GM12878 (cell line): ENCODE measurements at regions not wholly inside any gene's neighbourhood (a gene's known extent, or its start where the extent isn't known, plus 50 kb on each side); places are given as distances from the start of the nearest gene placed in this dataset.

Source experiments
- ATAC-seq: fragments of 200-7000 bp; cut with Tn5 transposase; 3 replicates; pipeline ENCODE4 v1.9.1; 2020; ENCODE audit warnings: mild to moderate bottlenecking, moderate library complexity
- BruUV-seq: library from RNA; stranded (reverse); fragments of 400-500 nt; replicated peaks from 2 replicates; lab custom pipeline; 2021; lab: Mats Ljungman, UMichigan
- CTCF ChIA-PET: fragments of 300-600 bp; sonication (Branson Sonifier 250); formaldehyde crosslinking; extraction: SDS; loops from one replicate; lab custom pipeline; 2021; ENCODE audit warnings: inconsistent platforms; lab: Yijun Ruan, JAX
- POLR2A ChIA-PET: fragments of 350-600 bp; formaldehyde crosslinking; extraction: SDS; loops from one replicate; lab custom pipeline; 2021; ENCODE audit warnings: inconsistent platforms; lab: Charles Lee
- RAD21 ChIA-PET: fragments of 300-600 bp; sonication (Branson Sonifier 250); formaldehyde crosslinking; loops from one replicate; lab custom pipeline; 2023; ENCODE audit warnings: antibody characterized with exemption; ENCODE audit not compliant: unreplicated experiment; lab: Charles Lee
- SMC1A ChIA-PET: fragments of 300-600 bp; sonication (Branson Sonifier 250); formaldehyde crosslinking; loops from one replicate; lab custom pipeline; 2023; ENCODE audit not compliant: unreplicated experiment, uncharacterized antibody; lab: Charles Lee
- DNase-seq: peaks from one replicate; pipeline ENCODE4 v3.0.0-alpha.2; 2011; ENCODE audit warnings: low read depth, low spot score
- FAIRE-seq: peaks from 3 replicates; lab custom pipeline; 2011; peaks lifted over from hg19 to GRCh38; lab: Jason Lieb, UNC
- H2AFZ ChIP-seq: 2 replicates; pipeline ENCODE4 v1.6.0; 2011; ENCODE audit warnings: low read depth, low read length, control low read depth; ENCODE audit not compliant: control insufficient read depth
- H3K27ac ChIP-seq: 2 replicates; pipeline ENCODE4 v1.5.1; 2011; ENCODE audit warnings: control low read depth; ENCODE audit not compliant: control insufficient read depth, insufficient read depth
- H3K27me3 ChIP-seq, 2 experiments: replicated peaks in 1 of 2; 2 replicates each; pipeline versions ENCODE4 v1.6.0 to v1.6.1; 2011; ENCODE audit warnings: low read length in 1 of 2; ENCODE audit not compliant: control insufficient read depth in 2 of 2, insufficient read depth in 2 of 2
- H3K36me3 ChIP-seq, 2 experiments: 2 replicates each; pipeline ENCODE4 v1.5.1; 2011; ENCODE audit warnings: low read length in 1 of 2; ENCODE audit not compliant: control insufficient read depth in 2 of 2, insufficient read depth in 2 of 2
- H3K4me1 ChIP-seq: 2 replicates; pipeline ENCODE4 v1.6.1; 2011; ENCODE audit warnings: mild to moderate bottlenecking, low read length, moderate library complexity, mixed read lengths; ENCODE audit not compliant: control insufficient read depth, insufficient read depth
- H3K4me2 ChIP-seq: 2 replicates; pipeline ENCODE4 v1.6.0; 2011; ENCODE audit warnings: control low read depth; ENCODE audit not compliant: control insufficient read depth, insufficient read depth
- H3K4me3 ChIP-seq: fragments of 200-600 bp; sonication (generic); 2 replicates; pipeline ENCODE4 v1.5.1; 2016
- H3K79me2 ChIP-seq: 2 replicates; pipeline ENCODE4 v1.6.0; 2011; ENCODE audit warnings: low read length; ENCODE audit not compliant: control insufficient read depth, insufficient read depth
- H3K9ac ChIP-seq: 2 replicates; pipeline ENCODE4 v1.8.0; 2011; ENCODE audit warnings: low read length, control low read depth, mixed read lengths; ENCODE audit not compliant: control insufficient read depth, insufficient read depth
- H3K9me3 ChIP-seq: replicated peaks from 3 replicates; pipeline ENCODE4 v1.5.1; 2011; ENCODE audit warnings: mild to moderate bottlenecking, low read length; ENCODE audit not compliant: control insufficient read depth, insufficient read depth
- H4K20me1 ChIP-seq: 2 replicates; pipeline ENCODE4 v1.6.0; 2011; ENCODE audit not compliant: control insufficient read depth, insufficient read depth
- CBFB ChIP-seq: IDR thresholded peaks from 2 replicates; pipeline ENCODE4 v1.6.1; 2016; ENCODE audit warnings: antibody characterized with exemption, low read depth
- CEBPB ChIP-seq, 2 experiments: fragments of 150-350 bp in 1 of 2; IDR thresholded peaks; 2 replicates each; pipeline ENCODE4 v1.6.1; 2012 to 2014; ENCODE audit warnings: low read depth in 2 of 2, low read length in 2 of 2, borderline replicate concordance in 1 of 2, inconsistent platforms in 1 of 2
- CEBPZ ChIP-seq: fragments of 150-350 bp; IDR thresholded peaks from 2 replicates; pipeline ENCODE4 v1.6.1; 2016; ENCODE audit warnings: low read depth, low read length
- FOXK2 ChIP-seq: fragments of 450-650 bp; IDR thresholded peaks from 2 replicates; pipeline ENCODE4 v1.6.1; 2017; ENCODE audit warnings: mild to moderate bottlenecking, moderate library complexity
- HDGF ChIP-seq: fragments of 450-650 bp; IDR thresholded peaks from 2 replicates; pipeline ENCODE4 v1.6.1; 2016; ENCODE audit warnings: antibody characterized with exemption
- IKZF1 ChIP-seq: fragments of 450-650 bp; conservative IDR thresholded peaks from 2 replicates; pipeline ENCODE4 v1.6.1; 2017; ENCODE audit warnings: antibody characterized with exemption, mild to moderate bottlenecking
- IRF3 ChIP-seq: fragments of 450-650 bp; IDR thresholded peaks from 2 replicates; pipeline ENCODE4 v1.6.1; 2014; ENCODE audit warnings: mild to moderate bottlenecking
- NFYA ChIP-seq: IDR thresholded peaks from 2 replicates; pipeline ENCODE4 v1.6.1; 2011; ENCODE audit warnings: low read depth, mild to moderate bottlenecking, low read length, improper control_type of control experiment, borderline replicate concordance
- NR2C2 ChIP-seq: IDR thresholded peaks from 2 replicates; pipeline ENCODE4 v1.6.1; 2011; ENCODE audit warnings: borderline replicate concordance, low read depth; ENCODE audit not compliant: control insufficient read depth, insufficient read length
- RAD51 ChIP-seq: fragments of 450-650 bp; IDR thresholded peaks from 2 replicates; pipeline ENCODE4 v1.6.1; 2016; ENCODE audit warnings: moderate library complexity, mild to moderate bottlenecking, inconsistent platforms
- RB1 ChIP-seq: fragments of 450-650 bp; formaldehyde crosslinking; IDR thresholded peaks from 2 replicates; pipeline ENCODE4 v1.6.1; 2017; ENCODE audit warnings: mild to moderate bottlenecking, borderline replicate concordance
- RBBP5 ChIP-seq: fragments of 200-600 bp; sonication (generic); conservative IDR thresholded peaks from 2 replicates; pipeline ENCODE4 v1.6.1; 2016
- SREBF2 ChIP-seq: IDR thresholded peaks from 2 replicates; pipeline ENCODE4 v1.6.1; 2012; ENCODE audit warnings: mild to moderate bottlenecking, low read length
- SRF ChIP-seq, 2 experiments: IDR thresholded peaks; 2 replicates each; pipeline ENCODE4 v1.6.1; 2011; ENCODE audit warnings: low read depth in 2 of 2, low read length in 2 of 2, mild to moderate bottlenecking in 1 of 2, moderate library complexity in 1 of 2
- YY1 ChIP-seq: IDR thresholded peaks from 2 replicates; pipeline ENCODE4 v1.6.1; 2011; ENCODE audit warnings: low read depth, mild to moderate bottlenecking, low read length
- WGBS: methylation state at CpG from one replicate; pipeline ENCODE4 v1.1.6; 2016; ENCODE audit warnings: low lambda C conversion rate; ENCODE audit not compliant: insufficient replicate concordance, insufficient coverage; ENCODE audit errors: missing lambda C conversion rate; 5-methylcytosine and 5-hydroxymethylcytosine counted together
- in situ Hi-C: fragments of 300-500 bp; cut with MboI; formaldehyde crosslinking; loops from 9 replicates; pipeline ENCODE4 v1.14.3; 2018; ENCODE audit warnings: mixed read lengths
- intact Hi-C: fragments of 100-400 bp; cut with micrococcal nuclease; formaldehyde crosslinking; loops from one replicate; pipeline ENCODE4 v1.14.2; 2022; ENCODE audit not compliant: unreplicated experiment

GRCh38 chr12:46580445-46580844 is 207.9 kb upstream of the SLC38A2 start:
- no peaks in the 10 kb centered on the region; a peak in 1 of 4 replicates for H3K36me3 ChIP-seq
- no peak overlapping the region for H3K4me3 ChIP-seq
- no TSS peak for BruUV-seq
- no peaks in the 10 kb centered on the region for H3K4me1 ChIP-seq
- intact Hi-C loops, result no loop called here
- H3K79me2 ChIP-seq, result no peaks in the 10 kb centered on the region
- WGBS, result 87% methylated on average over 1 of the region's 1 CpG
- H3K9ac ChIP-seq, result no peak overlapping the region
- no peak for ATAC-seq
- DNase-seq, result no peak
- in situ Hi-C loops, result no loop called here
- no peak overlapping the region for H3K4me2 ChIP-seq
- ChIA-PET SMC1A (interaction anchor here (0.6 to 2.4 kb wide), 4 partner anchors 9 to 110 kb away, joined by 3 to 9 read pairs (median 5); no protein-coding TSS in a partner anchor), RAD21 (no interaction called here), CTCF (no interaction called here), POLR2A (no interaction called here)
- TF ChIP-seq SREBF2, result no peak
- TF ChIP-seq CEBPB (IDR thresholded peaks at IDR 0.05; ENCODE audit: borderline replicate concordance in 1 of 2, low read depth in 2 of 2, low read length in 2 of 2), result no peak
- no peak for TF ChIP-seq SRF (IDR thresholded peaks at IDR 0.05; ENCODE audit: low read depth in 2 of 2, low read length in 2 of 2)
- TF ChIP-seq NFYA, result no peak
- TF ChIP-seq IKZF1, result no peak
- no peak for TF ChIP-seq FOXK2
- TF ChIP-seq RB1, result no peak
- no peak for TF ChIP-seq RAD51
- TF ChIP-seq CBFB, result no peak
- no peak for TF ChIP-seq IRF3
- no peak for TF ChIP-seq NR2C2
- no peak for TF ChIP-seq YY1
- no peak for TF ChIP-seq RBBP5
- no peak for TF ChIP-seq CEBPZ
- TF ChIP-seq HDGF, result no peak
- no peaks in the 10 kb centered on the region for H3K27me3 ChIP-seq
- no peaks in the 10 kb centered on the region; the same call in 2 of the 3 replicates for H3K9me3 ChIP-seq
- H2AFZ ChIP-seq, result no peak overlapping the region
- no peak for FAIRE-seq
- H4K20me1 ChIP-seq, result no peaks in the 10 kb centered on the region
- H3K27ac ChIP-seq, result no peak overlapping the region
